Ovary (tissue), 3 donors: ENCODE measurements at regions not wholly inside any gene's neighbourhood (a gene's known extent, or its start where the extent isn't known, plus 50 kb on each side); places are given as distances from the start of the nearest gene placed in this dataset.

Source experiments
- CTCF ChIP-seq, 3 donors: fragments of 450-650 bp in 2 of 3; fragments of 200-600 bp in 1 of 3; IDR thresholded peaks; one replicate each; pipeline versions ENCODE4 v1.5.1 to v1.8.0; 2016 to 2022; ENCODE audit warnings: antibody characterized with exemption in 3 of 3, mild to moderate bottlenecking in 1 of 3
- EP300 ChIP-seq: sonication (generic); formaldehyde crosslinking; IDR thresholded peaks from one replicate; pipeline ENCODE4 v1.6.1; 2017; ENCODE audit warnings: antibody characterized with exemption
- POLR2A ChIP-seq: fragments of 450-650 bp; IDR thresholded peaks from one replicate; pipeline ENCODE4 v1.6.1; 2017; ENCODE audit warnings: antibody characterized with exemption, mild to moderate bottlenecking, moderate library complexity
- donor health status: DM: no; HTN: no; CAD: no.

GRCh38 chr14:105635560-105635959 is 109.2 kb downstream of the TMEM121 start:
- TF ChIP-seq CTCF (IDR thresholded peaks at IDR 0.05): no peak
- TF ChIP-seq EP300: no peak
- TF ChIP-seq POLR2A: no peak
